DMS53 treated with DMSO at 0.1 percent for 48 hours (cell line): ENCODE measurements at regions not wholly inside any gene's neighbourhood (a gene's known extent, or its start where the extent isn't known, plus 50 kb on each side); places are given as distances from the start of the nearest gene placed in this dataset.

Experiments used
- DNase-seq: peaks from one replicate; lab custom pipeline; 2025; ENCODE audit not compliant: unreplicated experiment; lab: John Stamatoyannopoulos, UW

- DNase-seq: no peak
These were observed 557.6 kb downstream of the QKI start for GRCh38 chr6:163971841-163972838.

GRCh38 chr6:163970846-163971564 lies 556.5 kb downstream of the QKI start:
- no peak for DNase-seq

GRCh38 chr6:163965426-163966348 lies 551.2 kb downstream of the QKI start:
- no peak for DNase-seq

GRCh38 chr6:163964789-163965188 lies 550.3 kb downstream of the QKI start:
- no peak for DNase-seq

- DNase-seq: no peak
These were observed 548.9 kb downstream of the QKI start for GRCh38 chr6:163963205-163964120.

- DNase-seq: no peak
These were observed 548.2 kb downstream of the QKI start for GRCh38 chr6:163962627-163963117.

GRCh38 chr6:163960128-163960527 lies 545.6 kb downstream of the QKI start:
- DNase-seq: no peak

- no peak for DNase-seq
These were observed 544.1 kb downstream of the QKI start for GRCh38 chr6:163958646-163959045.

- DNase-seq: peak; percentile 66
These were observed 542.3 kb downstream of the QKI start for GRCh38 chr6:163956571-163957407.

GRCh38 chr6:163955756-163956155 lies 541.2 kb downstream of the QKI start:
- no peak for DNase-seq

GRCh38 chr6:163955096-163955495 lies 540.6 kb downstream of the QKI start:
- no peak for DNase-seq

GRCh38 chr6:163954088-163954775 lies 539.7 kb downstream of the QKI start:
- DNase-seq: no peak

GRCh38 chr6:163952005-163952404 lies 537.5 kb downstream of the QKI start:
- no peak for DNase-seq

- no peak for DNase-seq
These were observed 536.8 kb downstream of the QKI start for GRCh38 chr6:163951326-163951725.

GRCh38 chr6:163950159-163950558 lies 535.6 kb downstream of the QKI start:
- DNase-seq: no peak

- no peak for DNase-seq
These were observed 534.9 kb downstream of the QKI start for GRCh38 chr6:163949431-163949830.

- DNase-seq: no peak
These were observed 533.7 kb downstream of the QKI start for GRCh38 chr6:163948250-163948649.

GRCh38 chr6:163947276-163947675 lies 532.8 kb downstream of the QKI start:
- DNase-seq: no peak
